ENCODE measurements at regions not wholly inside any gene's neighbourhood (a gene's known extent, or its start where the extent isn't known, plus 50 kb on each side); places are given as distances from the start of the nearest gene placed in this dataset.

DNA sequence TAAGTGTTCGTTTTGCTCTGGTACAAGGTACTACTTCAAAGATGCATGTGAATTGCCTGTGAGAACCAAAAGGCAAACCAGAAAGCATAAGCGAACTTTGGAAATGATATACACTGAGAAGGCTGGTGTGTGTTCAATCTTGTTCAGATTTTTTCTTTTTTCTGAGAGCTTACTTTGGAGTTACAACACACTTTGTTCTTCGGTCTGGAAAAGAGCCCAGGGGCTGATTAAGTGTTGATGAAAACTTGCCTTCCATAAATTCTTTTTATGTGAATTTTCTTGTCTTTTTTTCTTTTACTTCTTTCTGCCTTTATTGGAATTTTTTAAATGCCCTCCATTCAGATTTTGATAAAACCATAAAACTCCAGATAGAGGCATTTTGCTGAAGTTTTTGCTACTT is 395.1 kb upstream of the SASH1 start:
- no peak for DNase-seq (ENCODE audit: low spot score in 2 of 2)
- Histone ChIP-seq H3K4me1 (no peaks in the 10 kb centered on the region), H3K4me3 (no peak overlapping the region), H3K9me3 (no peaks in the 10 kb centered on the region), H3K36me3 (no peaks in the 10 kb centered on the region), H3K27ac (no peak overlapping the region), H3K27me3 (no peaks in the 10 kb centered on the region)
- intact Hi-C loops (cut with DNase I) = no loop called here
- TF ChIP-seq, protein P1, sequence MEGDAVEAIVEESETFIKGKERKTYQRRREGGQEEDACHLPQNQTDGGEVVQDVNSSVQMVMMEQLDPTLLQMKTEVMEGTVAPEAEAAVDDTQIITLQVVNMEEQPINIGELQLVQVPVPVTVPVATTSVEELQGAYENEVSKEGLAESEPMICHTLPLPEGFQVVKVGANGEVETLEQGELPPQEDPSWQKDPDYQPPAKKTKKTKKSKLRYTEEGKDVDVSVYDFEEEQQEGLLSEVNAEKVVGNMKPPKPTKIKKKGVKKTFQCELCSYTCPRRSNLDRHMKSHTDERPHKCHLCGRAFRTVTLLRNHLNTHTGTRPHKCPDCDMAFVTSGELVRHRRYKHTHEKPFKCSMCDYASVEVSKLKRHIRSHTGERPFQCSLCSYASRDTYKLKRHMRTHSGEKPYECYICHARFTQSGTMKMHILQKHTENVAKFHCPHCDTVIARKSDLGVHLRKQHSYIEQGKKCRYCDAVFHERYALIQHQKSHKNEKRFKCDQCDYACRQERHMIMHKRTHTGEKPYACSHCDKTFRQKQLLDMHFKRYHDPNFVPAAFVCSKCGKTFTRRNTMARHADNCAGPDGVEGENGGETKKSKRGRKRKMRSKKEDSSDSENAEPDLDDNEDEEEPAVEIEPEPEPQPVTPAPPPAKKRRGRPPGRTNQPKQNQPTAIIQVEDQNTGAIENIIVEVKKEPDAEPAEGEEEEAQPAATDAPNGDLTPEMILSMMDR (IDR thresholded peaks at IDR 0.05) = no peak

DNA sequence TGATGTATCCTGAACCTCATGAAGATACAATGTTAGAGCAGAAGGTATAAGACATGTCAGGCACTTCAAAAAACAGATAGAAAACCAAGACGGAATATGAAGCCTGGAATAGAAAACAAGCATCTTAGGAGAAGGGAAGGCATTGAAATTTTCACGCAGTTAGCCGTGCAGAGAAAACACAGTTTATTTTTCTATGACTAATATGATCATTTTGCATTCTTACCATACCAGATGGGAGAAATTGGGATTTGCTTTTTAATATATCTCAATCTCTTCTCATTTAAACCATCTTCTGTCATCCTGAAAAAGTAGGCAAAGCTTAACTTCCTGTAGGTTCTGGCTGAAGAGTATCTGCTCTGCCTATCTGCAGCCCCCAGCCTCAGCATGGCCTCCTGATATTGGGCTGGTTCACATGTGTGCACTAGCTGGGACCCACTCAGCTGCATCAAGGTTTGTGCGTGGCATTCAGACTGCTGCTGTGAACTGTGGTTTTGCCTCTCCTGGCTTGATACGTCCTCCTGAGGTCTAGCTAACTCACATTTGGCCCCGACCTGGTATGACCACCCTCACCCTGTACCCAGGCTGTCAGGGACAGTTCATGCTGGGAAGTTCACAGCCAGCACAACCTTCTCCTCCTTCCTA is 392.5 kb upstream of the SASH1 start:
- H3K9me3 ChIP-seq = no peaks in the 10 kb centered on the region
- no peak overlapping the region for H3K4me3 ChIP-seq
- TF ChIP-seq, protein P1 (IDR thresholded peaks at IDR 0.05) = no peak
- DNase-seq (ENCODE audit: low spot score in 2 of 2) = no peak
- intact Hi-C loops (cut with DNase I) = no loop called here
- H3K27ac ChIP-seq = peak overlapping the region; percentile 26 to 31
- H3K4me1 ChIP-seq = no peaks in the 10 kb centered on the region
- no peaks in the 10 kb centered on the region for H3K27me3 ChIP-seq
- no peaks in the 10 kb centered on the region for H3K36me3 ChIP-seq

DNA sequence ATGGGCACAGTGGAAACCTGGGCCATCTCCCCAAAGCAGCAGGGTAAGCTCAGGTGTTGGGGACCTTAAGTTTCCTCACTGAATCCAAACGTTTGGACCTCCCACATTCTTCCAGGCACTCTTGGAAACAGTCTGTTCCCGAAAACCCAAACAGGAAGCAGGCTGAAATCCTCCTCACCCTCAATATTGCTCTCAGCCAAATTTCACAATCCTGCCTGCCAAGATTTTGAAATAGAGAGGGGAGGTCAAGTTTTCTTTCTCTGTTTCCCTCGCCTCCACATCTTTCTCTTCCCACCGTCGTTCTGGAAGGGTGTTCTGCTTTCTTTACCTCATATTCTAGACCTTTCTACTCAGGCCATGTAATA is 392.0 kb upstream of the SASH1 start:
- H3K36me3 ChIP-seq = no peaks in the 10 kb centered on the region
- TF ChIP-seq, protein P1 (IDR thresholded peaks at IDR 0.05) = no peak
- H3K4me1 ChIP-seq = no peaks in the 10 kb centered on the region
- H3K27me3 ChIP-seq = no peaks in the 10 kb centered on the region
- H3K4me3 ChIP-seq = peak overlapping the region in 1 of 2 donors; percentile 7
- H3K9me3 ChIP-seq = no peaks in the 10 kb centered on the region
- DNase-seq (ENCODE audit: low spot score in 2 of 2) = peak in 1 of 2 donors; percentile 63
- intact Hi-C loops (cut with DNase I) = no loop called here
- H3K27ac ChIP-seq = peak overlapping the region; percentile 26 to 31

DNA sequence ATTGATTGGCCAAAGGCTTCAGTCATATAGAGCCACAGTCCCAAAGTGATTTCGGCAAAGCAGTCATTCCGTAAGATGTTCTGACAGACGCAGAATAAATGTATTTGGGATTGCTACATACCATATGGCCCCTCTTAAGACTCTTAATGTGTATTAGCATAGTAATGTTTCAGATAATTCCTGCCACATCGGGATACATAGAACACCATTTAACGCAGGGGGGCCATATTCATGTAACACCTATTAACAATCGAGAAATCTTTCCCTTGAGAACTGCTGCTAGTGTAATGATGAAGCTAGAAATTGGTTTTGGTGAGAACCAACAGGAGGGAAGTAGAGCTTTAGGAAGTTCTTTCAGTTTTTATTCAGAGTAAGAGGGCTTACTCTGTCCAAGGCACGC is 390.9 kb upstream of the SASH1 start:
- DNase-seq (ENCODE audit: low spot score in 2 of 2) = no peak
- intact Hi-C loops (cut with DNase I) = no loop called here
- no peaks in the 10 kb centered on the region for H3K36me3 ChIP-seq
- TF ChIP-seq, protein P1 (IDR thresholded peaks at IDR 0.05) = no peak
- H3K27me3 ChIP-seq = no peaks in the 10 kb centered on the region
- H3K4me1 ChIP-seq = no peaks in the 10 kb centered on the region
- no peaks in the 10 kb centered on the region for H3K9me3 ChIP-seq
- no peak overlapping the region for H3K4me3 ChIP-seq
- no peak overlapping the region for H3K27ac ChIP-seq

DNA sequence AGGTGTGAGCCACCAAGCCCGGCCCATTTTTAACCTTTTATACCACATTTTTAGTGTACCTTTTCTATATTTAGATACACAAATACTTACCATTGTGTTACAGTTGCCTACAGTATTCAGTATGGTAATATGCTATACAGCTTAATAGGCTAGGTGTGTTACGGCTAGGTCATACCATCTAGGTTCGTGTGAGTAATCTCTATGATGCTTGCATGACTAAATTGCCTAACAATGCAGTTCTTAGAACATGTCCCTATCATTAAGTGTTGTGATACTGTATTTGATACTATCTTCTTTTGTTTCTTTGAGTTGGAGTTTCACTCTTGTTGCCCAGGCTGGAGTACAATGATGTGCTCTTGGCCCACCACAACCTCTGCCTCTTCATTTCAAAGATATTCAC is 387.7 kb upstream of the SASH1 start:
- TF ChIP-seq, protein P1 (IDR thresholded peaks at IDR 0.05) = no peak
- Histone ChIP-seq H3K4me1 (no peaks in the 10 kb centered on the region), H3K36me3 (no peaks in the 10 kb centered on the region), H3K4me3 (no peak overlapping the region), H3K27me3 (no peaks in the 10 kb centered on the region), H3K27ac (no peak overlapping the region), H3K9me3 (no peaks in the 10 kb centered on the region)
- intact Hi-C loops (cut with DNase I) = no loop called here
- DNase-seq (ENCODE audit: low spot score in 2 of 2) = no peak

DNA sequence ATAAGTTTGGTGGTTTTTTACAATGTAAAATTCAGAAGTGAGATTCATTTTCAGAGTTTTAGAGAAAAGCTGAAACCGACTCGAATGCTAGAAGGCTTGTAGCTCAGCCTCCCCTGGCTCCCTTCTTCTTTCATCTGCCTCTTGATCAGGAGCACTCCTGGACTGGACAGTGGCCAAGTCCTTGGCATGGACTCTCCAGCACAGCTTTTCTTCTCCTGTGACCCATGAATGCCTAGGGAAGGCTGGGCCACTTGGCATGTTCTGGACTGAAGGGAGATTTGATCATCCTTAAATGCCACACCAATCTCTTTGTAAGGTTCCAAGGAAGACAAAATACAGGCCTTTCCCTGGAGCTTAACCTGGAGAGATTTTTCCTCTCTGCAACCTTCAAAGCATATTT is 384.0 kb upstream of the SASH1 start:
- intact Hi-C loops (cut with DNase I) = no loop called here

More for the DNA sequence above, 384.0 kb upstream of the SASH1 start:
- Histone ChIP-seq H3K4me1 (no peaks in the 10 kb centered on the region), H3K9me3 (no peaks in the 10 kb centered on the region), H3K27ac (no peak overlapping the region), H3K4me3 (no peak overlapping the region), H3K27me3 (no peaks in the 10 kb centered on the region), H3K36me3 (no peaks in the 10 kb centered on the region)
- DNase-seq (ENCODE audit: low spot score in 2 of 2) = no peak
- TF ChIP-seq, protein P1 (IDR thresholded peaks at IDR 0.05) = no peak

Measured in ascending aorta (tissue), 2 donors.